Sigmoid colon (tissue), 3 donors: ENCODE measurements at regions not wholly inside any gene's neighbourhood (a gene's known extent, or its start where the extent isn't known, plus 50 kb on each side); places are given as distances from the start of the nearest gene placed in this dataset.

ENCODE experiments used
- POLR2A ChIP-seq, 2 donors: fragments of 450-650 bp; IDR thresholded peaks; one replicate each; pipeline ENCODE4 v1.6.1; 2016; ENCODE audit warnings: antibody characterized with exemption in 2 of 2, mild to moderate bottlenecking in 2 of 2, moderate library complexity in 2 of 2
- TF ChIP-seq, protein P1 (sequence below), 4 experiments: fragments of 450-650 bp in 3 of 4; fragments of 200-600 bp in 1 of 4; IDR thresholded peaks; one replicate each; pipeline ENCODE4 v1.5.1; 2016 to 2019; ENCODE audit warnings: antibody characterized with exemption in 4 of 4, mild to moderate bottlenecking in 3 of 4, moderate library complexity in 2 of 4

- TF ChIP-seq, protein P1, sequence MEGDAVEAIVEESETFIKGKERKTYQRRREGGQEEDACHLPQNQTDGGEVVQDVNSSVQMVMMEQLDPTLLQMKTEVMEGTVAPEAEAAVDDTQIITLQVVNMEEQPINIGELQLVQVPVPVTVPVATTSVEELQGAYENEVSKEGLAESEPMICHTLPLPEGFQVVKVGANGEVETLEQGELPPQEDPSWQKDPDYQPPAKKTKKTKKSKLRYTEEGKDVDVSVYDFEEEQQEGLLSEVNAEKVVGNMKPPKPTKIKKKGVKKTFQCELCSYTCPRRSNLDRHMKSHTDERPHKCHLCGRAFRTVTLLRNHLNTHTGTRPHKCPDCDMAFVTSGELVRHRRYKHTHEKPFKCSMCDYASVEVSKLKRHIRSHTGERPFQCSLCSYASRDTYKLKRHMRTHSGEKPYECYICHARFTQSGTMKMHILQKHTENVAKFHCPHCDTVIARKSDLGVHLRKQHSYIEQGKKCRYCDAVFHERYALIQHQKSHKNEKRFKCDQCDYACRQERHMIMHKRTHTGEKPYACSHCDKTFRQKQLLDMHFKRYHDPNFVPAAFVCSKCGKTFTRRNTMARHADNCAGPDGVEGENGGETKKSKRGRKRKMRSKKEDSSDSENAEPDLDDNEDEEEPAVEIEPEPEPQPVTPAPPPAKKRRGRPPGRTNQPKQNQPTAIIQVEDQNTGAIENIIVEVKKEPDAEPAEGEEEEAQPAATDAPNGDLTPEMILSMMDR (IDR thresholded peaks at IDR 0.05) = no peak
- no peak for TF ChIP-seq POLR2A (IDR thresholded peaks at IDR 0.05)
Observed at GRCh38 chr19:21610341-21610740, 104.9 kb downstream of the ZNF429 start.
